B cell (primary cell): ENCODE measurements at regions not wholly inside any gene's neighbourhood (a gene's known extent, or its start where the extent isn't known, plus 50 kb on each side); places are given as distances from the start of the nearest gene placed in this dataset.

Experiments
- ATAC-seq: fragments of 200-7000 bp; cut with Tn5 transposase; one replicate; pipeline ENCODE4 v1.10.0; 2021; ENCODE audit warnings: low read depth, mild to moderate bottlenecking, moderate number of reproducible peaks, moderate library complexity
- CTCF ChIA-PET: fragments of 350-600 bp; sonication (Branson Sonifier 250); formaldehyde crosslinking; loops from one replicate; lab custom pipeline; 2021; ENCODE audit warnings: antibody characterized with exemption, inconsistent platforms; lab: Charles Lee
- POLR2A ChIA-PET: fragments of 350-600 bp; sonication (Branson Sonifier 250); formaldehyde crosslinking; loops from one replicate; lab custom pipeline; 2021; ENCODE audit warnings: antibody characterized with exemption; lab: Charles Lee
- DNase-seq: peaks from one replicate; pipeline ENCODE4 v3.0.0; 2013
- H2AFZ ChIP-seq: 2 replicates; pipeline ENCODE4 v1.6.1; 2012; ENCODE audit warnings: mild to moderate bottlenecking, low read depth, low read length; ENCODE audit not compliant: insufficient read depth, poor library complexity, severe bottlenecking
- H3K27ac ChIP-seq, 2 donors: 1 replicate in 1 of 2; 2 replicates in 1 of 2; pipeline ENCODE4 v1.5.1; 2012 to 2013; ENCODE audit warnings: low read length in 2 of 2, mild to moderate bottlenecking in 2 of 2, moderate library complexity in 1 of 2
- H3K27me3 ChIP-seq, 4 experiments: fragments of 200-600 bp in 1 of 4; sonication (generic) in 1 of 4; replicated peaks in 1 of 4; 1 replicate in 2 of 4; 2 replicates in 2 of 4; pipeline versions ENCODE4 v1.6.1 to v1.7.0; 2013 to 2016; ENCODE audit warnings: low read length in 3 of 4, mild to moderate bottlenecking in 2 of 4, mixed read lengths in 1 of 4, moderate library complexity in 1 of 4; ENCODE audit not compliant: insufficient read depth in 4 of 4, control insufficient read depth in 3 of 4; ENCODE audit errors: control extremely low read depth in 1 of 4
- H3K36me3 ChIP-seq, 2 experiments: replicated peaks in 1 of 2; 1 replicate in 1 of 2; 2 replicates in 1 of 2; pipeline versions ENCODE4 v1.6.1 to v1.7.1; 2013; ENCODE audit warnings: low read length in 1 of 2; ENCODE audit not compliant: insufficient read depth in 2 of 2, control insufficient read depth in 1 of 2; ENCODE audit errors: control extremely low read depth in 1 of 2, extremely low read depth in 1 of 2
- H3K4me1 ChIP-seq, 2 donors: fragments of 200-600 bp in 1 of 2; sonication (generic) in 1 of 2; 1 replicate in 1 of 2; 2 replicates in 1 of 2; pipeline versions ENCODE4 v1.5.1 to v1.6.1; 2013 to 2017; ENCODE audit warnings: low read length in 2 of 2; ENCODE audit not compliant: control insufficient read depth in 2 of 2, insufficient read depth in 2 of 2
- H3K4me2 ChIP-seq: replicated peaks from 2 replicates; pipeline ENCODE3; 2012; ENCODE audit warnings: mild to moderate bottlenecking, low read depth, low read length; ENCODE audit not compliant: poor library complexity, severe bottlenecking
- H3K4me3 ChIP-seq, 5 experiments: fragments of 200-600 bp in 1 of 5; sonication (generic) in 1 of 5; 1 replicate in 3 of 5; 2 replicates in 2 of 5; pipeline versions ENCODE4 v1.5.1 to v1.7.0; 2011 to 2016; ENCODE audit warnings: low read length in 4 of 5, mild to moderate bottlenecking in 4 of 5, low read depth in 2 of 5, control low read depth in 1 of 5, moderate library complexity in 1 of 5; ENCODE audit not compliant: insufficient read depth in 1 of 5; ENCODE audit errors: control extremely low read depth in 1 of 5, extremely low read depth in 1 of 5
- H3K79me2 ChIP-seq: fragments of 200-600 bp; sonication (generic); one replicate; pipeline ENCODE4 v1.6.0; 2016; ENCODE audit warnings: low read length; ENCODE audit not compliant: control insufficient read depth, insufficient read depth
- H3K9ac ChIP-seq: fragments of 200-600 bp; sonication (generic); 2 replicates; pipeline ENCODE4 v1.6.1; 2017; ENCODE audit warnings: mild to moderate bottlenecking, low read length, moderate library complexity
- H3K9me3 ChIP-seq, 3 donors: one replicate each; pipeline versions ENCODE4 v1.6.1 to v1.7.1; 2013; ENCODE audit warnings: low read length in 2 of 3; ENCODE audit not compliant: control insufficient read depth in 2 of 3, insufficient read depth in 1 of 3; ENCODE audit errors: control extremely low read depth in 1 of 3
- H4K20me1 ChIP-seq: 2 replicates; pipeline ENCODE4 v1.6.0; 2012; ENCODE audit warnings: mild to moderate bottlenecking, low read length; ENCODE audit not compliant: insufficient read depth, control insufficient read depth, poor library complexity, severe bottlenecking
- H3K27ac Mint-ChIP-seq: one replicate; pipeline ENCODE4 v1.8.0; 2021; ENCODE audit warnings: mixed read lengths
- H3K27me3 Mint-ChIP-seq: one replicate; pipeline ENCODE4 v1.8.0; 2021; ENCODE audit warnings: mixed read lengths
- H3K4me1 Mint-ChIP-seq: one replicate; pipeline ENCODE4 v1.8.0; 2021; ENCODE audit warnings: mixed read lengths
- H3K4me3 Mint-ChIP-seq: one replicate; pipeline ENCODE4 v1.8.0; 2021; ENCODE audit warnings: mixed read lengths
- H3K9me3 Mint-ChIP-seq: one replicate; pipeline ENCODE4 v1.8.0; 2022; ENCODE audit warnings: mixed read lengths; ENCODE audit not compliant: insufficient read depth
- CTCF ChIP-seq: fragments of 200-600 bp; IDR thresholded peaks from one replicate; pipeline ENCODE4 v1.8.0; 2022; ENCODE audit warnings: antibody characterized with exemption, mild to moderate bottlenecking
- EZH2 ChIP-seq: IDR thresholded peaks from 2 replicates; pipeline ENCODE4 v1.6.1; 2012; ENCODE audit warnings: borderline replicate concordance, low read depth, mild to moderate bottlenecking, moderate library complexity, low read length; ENCODE audit not compliant: insufficient read depth, poor library complexity, severe bottlenecking
- WGBS: methylation state at CpG from one replicate; pipeline ENCODE4 v1.1.5; 2013; ENCODE audit warnings: missing lambda C conversion rate; ENCODE audit not compliant: insufficient coverage; 5-methylcytosine and 5-hydroxymethylcytosine counted together
- intact Hi-C: fragments of 100-400 bp; cut with micrococcal nuclease; formaldehyde crosslinking; loops from one replicate; pipeline ENCODE4 v1.10.0; 2022

DNA sequence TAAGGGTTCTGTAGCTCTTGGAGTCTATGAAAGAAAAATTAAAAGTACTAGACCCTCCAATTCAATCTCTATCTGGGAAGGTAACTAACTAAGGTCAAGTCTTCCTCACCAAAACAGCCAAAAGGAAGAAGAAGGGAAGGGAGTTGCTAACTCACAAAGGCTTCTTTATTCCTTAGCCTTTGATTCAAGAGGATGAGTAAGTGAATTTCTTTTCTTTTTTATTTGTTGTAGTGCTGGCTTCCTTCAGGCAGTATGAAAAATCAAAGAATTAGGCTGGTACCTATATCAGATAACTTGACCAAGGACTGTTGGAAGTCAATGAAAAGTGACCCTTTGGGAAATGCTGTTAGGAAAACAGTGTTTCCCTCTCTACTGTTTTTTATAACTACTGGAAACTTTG is 144.4 kb upstream of the NRIP1 start:
- H3K9me3 ChIP-seq: no peaks in the 10 kb centered on the region
- Mint-ChIP-seq H3K4me1 (peaks cover 34% of the 10 kb centered on the region), H3K9me3 (no peaks in the 10 kb centered on the region), H3K4me3 (no peak overlapping the region), H3K27me3 (peaks cover 25% of the 10 kb centered on the region), H3K27ac (no peak overlapping the region)
- ChIA-PET CTCF (no interaction called here), POLR2A (no interaction called here)
- intact Hi-C loops: no loop called here
- ATAC-seq (no peak), DNase-seq (no peak)
- no peak overlapping the region for H2AFZ ChIP-seq
- H4K20me1 ChIP-seq: no peaks in the 10 kb centered on the region
- H3K27ac ChIP-seq: no peak overlapping the region
- TF ChIP-seq EZH2 (no peak), CTCF (no peak)
- peaks cover 0 to 22% (median 7%) of the 10 kb centered on the region in 4 experiments for H3K27me3 ChIP-seq
- H3K36me3 ChIP-seq: no peaks in the 10 kb centered on the region
- H3K4me2 ChIP-seq: no peak overlapping the region
- no peaks in the 10 kb centered on the region for H3K79me2 ChIP-seq
- no peak overlapping the region for H3K9ac ChIP-seq
- peaks cover 21 to 32% of the 10 kb centered on the region in 2 donors for H3K4me1 ChIP-seq
- no peak overlapping the region for H3K4me3 ChIP-seq

- TF ChIP-seq EZH2 (no peak), CTCF (no peak)
- no peak overlapping the region for H2AFZ ChIP-seq
- CTCF ChIA-PET: no interaction called here
These were observed 145.5 kb upstream of the NRIP1 start for GRCh38 chr21:15210235-15210678.

More at GRCh38 chr21:15210235-15210678, 145.5 kb upstream of the NRIP1 start:
- H3K27me3 Mint-ChIP-seq: peaks cover 19% of the 10 kb centered on the region
- intact Hi-C loops: no loop called here
- no peak overlapping the region for H3K9ac ChIP-seq
- no peaks in the 10 kb centered on the region for H3K36me3 ChIP-seq
- no peak overlapping the region for H3K27ac ChIP-seq
- H3K27ac Mint-ChIP-seq: no peak overlapping the region
- no peak overlapping the region for H3K4me3 ChIP-seq
- H3K79me2 ChIP-seq: no peaks in the 10 kb centered on the region
- H4K20me1 ChIP-seq: no peaks in the 10 kb centered on the region
- DNase-seq (no peak), ATAC-seq (no peak)
- H3K4me1 ChIP-seq: peaks cover 21 to 32% of the 10 kb centered on the region in 2 donors
- POLR2A ChIA-PET: no interaction called here
- no peaks in the 10 kb centered on the region for H3K9me3 ChIP-seq
- H3K27me3 ChIP-seq: peaks cover 0 to 16% (median 6%) of the 10 kb centered on the region in 4 experiments
- H3K4me1 Mint-ChIP-seq: peaks cover 34% of the 10 kb centered on the region
- no peak overlapping the region for H3K4me2 ChIP-seq
- no peaks in the 10 kb centered on the region for H3K9me3 Mint-ChIP-seq
- H3K4me3 Mint-ChIP-seq: no peak overlapping the region
- no CpG with 5 or more reads among the region's 3 CpGs for WGBS
